Neural cell (in vitro differentiated cells): ENCODE measurements at regions not wholly inside any gene's neighbourhood (a gene's known extent, or its start where the extent isn't known, plus 50 kb on each side); places are given as distances from the start of the nearest gene placed in this dataset.

Experiments used
- H2AFZ ChIP-seq: fragments of 200-600, 300-800 bp; sonication (generic), shearing (Covaris generic); 2 replicates; pipeline ENCODE4 v1.6.0; 2014; ENCODE audit warnings: low read depth, mild to moderate bottlenecking, antibody characterized with exemption, low read length, moderate library complexity
- H3F3A ChIP-seq: fragments of 200-600 bp; shearing (Covaris generic); 2 replicates; pipeline ENCODE4 v1.6.1; 2016; ENCODE audit warnings: mild to moderate bottlenecking, moderate library complexity, mixed read lengths, antibody characterized with exemption, low read length; ENCODE audit not compliant: insufficient read depth, poor library complexity, severe bottlenecking
- H3K27ac ChIP-seq: fragments of 200-600, 300-800 bp; sonication (generic), shearing (Covaris generic); 2 replicates; pipeline ENCODE4 v1.5.1; 2014; ENCODE audit warnings: mild to moderate bottlenecking, low read length, moderate library complexity
- H3K27me3 ChIP-seq: fragments of 300-800, 200-600 bp; sonication (generic), shearing (Covaris generic); 2 replicates; pipeline ENCODE4 v1.6.0; 2014; ENCODE audit warnings: mild to moderate bottlenecking, low read depth, low read length, moderate library complexity; ENCODE audit not compliant: insufficient read depth
- H3K36me3 ChIP-seq: fragments of 300-800, 200-600 bp; sonication (generic), shearing (Covaris generic); 2 replicates; pipeline ENCODE4 v1.5.1; 2014; ENCODE audit warnings: mild to moderate bottlenecking, antibody characterized with exemption, low read length, moderate library complexity; ENCODE audit not compliant: insufficient read depth
- H3K4me2 ChIP-seq: fragments of 300-800, 200-600 bp; sonication (generic), shearing (Covaris generic); 2 replicates; pipeline ENCODE4 v1.6.0; 2014; ENCODE audit warnings: mild to moderate bottlenecking, low read length
- H3K4me3 ChIP-seq: fragments of 300-800, 200-600 bp; sonication (generic), shearing (Covaris generic); 2 replicates; pipeline ENCODE4 v1.5.1; 2014; ENCODE audit warnings: mild to moderate bottlenecking, low read length, moderate library complexity
- H3K79me2 ChIP-seq: fragments of 200-600 bp; shearing (Covaris generic); replicated peaks from 2 replicates; pipeline ENCODE4 v1.6.0; 2014; ENCODE audit warnings: mild to moderate bottlenecking, low read length, moderate library complexity; ENCODE audit not compliant: insufficient read depth
- H3K9ac ChIP-seq: fragments of 300-800, 200-600 bp; sonication (generic), shearing (Covaris generic); 2 replicates; pipeline ENCODE4 v1.6.1; 2016; ENCODE audit warnings: mild to moderate bottlenecking, low read length, mixed read lengths
- H3K9me2 ChIP-seq: fragments of 200-600 bp; shearing (Covaris generic); 2 replicates; pipeline ENCODE4 v1.6.1; 2016; ENCODE audit warnings: mild to moderate bottlenecking, low read length, mixed read lengths; ENCODE audit not compliant: insufficient read depth
- H3K9me3 ChIP-seq: fragments of 200-600, 300-800 bp; sonication (generic), shearing (Covaris generic); 2 replicates; pipeline ENCODE4 v1.6.1; 2016; ENCODE audit warnings: mild to moderate bottlenecking, mixed run types, low read length, moderate library complexity, mixed read lengths
- H4K20me1 ChIP-seq: fragments of 200-600 bp; shearing (Covaris generic); 2 replicates; pipeline ENCODE4 v1.6.1; 2016; ENCODE audit warnings: mild to moderate bottlenecking, mixed run types; ENCODE audit not compliant: insufficient read depth
- CTCF ChIP-seq: fragments of 450-650 bp; IDR thresholded peaks from 2 replicates; pipeline ENCODE4 v1.5.1; 2014; ENCODE audit warnings: antibody characterized with exemption, mild to moderate bottlenecking, moderate library complexity; ENCODE audit not compliant: poor library complexity, severe bottlenecking
- EP300 ChIP-seq: fragments of 450-650 bp; conservative IDR thresholded peaks from 2 replicates; pipeline ENCODE4 v1.6.1; 2014; ENCODE audit warnings: antibody characterized with exemption, mild to moderate bottlenecking, moderate library complexity; ENCODE audit not compliant: poor library complexity, severe bottlenecking
- EZH2 ChIP-seq: fragments of 200-600, 300-800 bp; shearing (Covaris generic), sonication (generic); IDR thresholded peaks from 2 replicates; pipeline ENCODE4 v1.6.1; 2014; ENCODE audit warnings: antibody characterized with exemption, low read length, borderline replicate concordance, mild to moderate bottlenecking; ENCODE audit not compliant: insufficient read depth, poor library complexity, severe bottlenecking
- MXI1 ChIP-seq: fragments of 450-650 bp; conservative IDR thresholded peaks from 2 replicates; pipeline ENCODE4 v1.6.1; 2014; ENCODE audit warnings: antibody characterized with exemption, mild to moderate bottlenecking; ENCODE audit not compliant: poor library complexity, severe bottlenecking
- POLR2AphosphoS5 ChIP-seq: IDR thresholded peaks from 2 replicates; pipeline ENCODE4 v1.6.1; 2012
- RAD21 ChIP-seq: fragments of 450-650 bp; conservative IDR thresholded peaks from 2 replicates; pipeline ENCODE4 v1.6.1; 2014; ENCODE audit warnings: antibody characterized with exemption, mild to moderate bottlenecking, moderate library complexity
- REST ChIP-seq: IDR thresholded peaks from 2 replicates; pipeline ENCODE4 v1.6.1; 2012; ENCODE audit warnings: borderline replicate concordance
- SMC3 ChIP-seq: fragments of 450-650 bp; conservative IDR thresholded peaks from 2 replicates; pipeline ENCODE4 v1.6.1; 2014; ENCODE audit warnings: antibody characterized with exemption, mild to moderate bottlenecking, moderate library complexity; ENCODE audit not compliant: poor library complexity
- TAF1 ChIP-seq: IDR thresholded peaks from 2 replicates; pipeline ENCODE4 v1.6.1; 2012; ENCODE audit warnings: low read depth

GRCh38 chr13:109355166-109355565, 431.2 kb downstream of the IRS2 start:
- Histone ChIP-seq H3K79me2 (no peaks in the 10 kb centered on the region), H3K36me3 (no peaks in the 10 kb centered on the region), H3F3A (no peaks in the 10 kb centered on the region), H3K9me2 (no peaks in the 10 kb centered on the region), H4K20me1 (no peaks in the 10 kb centered on the region), H3K4me2 (no peak overlapping the region), H3K27me3 (no peaks in the 10 kb centered on the region), H3K9ac (no peak overlapping the region), H2AFZ (no peak overlapping the region), H3K9me3 (no peaks in the 10 kb centered on the region), H3K27ac (no peak overlapping the region), H3K4me3 (no peak overlapping the region)
- TF ChIP-seq RAD21 (no peak), EZH2 (no peak), TAF1 (no peak), REST (no peak), SMC3 (no peak), EP300 (no peak), MXI1 (no peak), POLR2AphosphoS5 (no peak), CTCF (no peak)

- TF ChIP-seq REST: no peak
- TF ChIP-seq POLR2AphosphoS5: no peak
- no peak for TF ChIP-seq SMC3
- TF ChIP-seq MXI1: no peak
- no peak for TF ChIP-seq RAD21
- no peak for TF ChIP-seq EZH2
- no peak for TF ChIP-seq EP300
- TF ChIP-seq CTCF: no peak
- TF ChIP-seq TAF1: no peak
- Histone ChIP-seq H3K9ac (no peak overlapping the region), H3K27me3 (no peaks in the 10 kb centered on the region), H2AFZ (no peak overlapping the region), H4K20me1 (no peaks in the 10 kb centered on the region), H3K36me3 (no peaks in the 10 kb centered on the region), H3K27ac (no peak overlapping the region), H3K9me2 (no peaks in the 10 kb centered on the region), H3K4me3 (no peak overlapping the region), H3K4me2 (no peak overlapping the region), H3F3A (no peaks in the 10 kb centered on the region), H3K9me3 (no peaks in the 10 kb centered on the region), H3K79me2 (no peaks in the 10 kb centered on the region)
Observed at GRCh38 chr13:109351236-109351635, 435.1 kb downstream of the IRS2 start.
